Stomach (tissue), 8 donors: ENCODE measurements at regions not wholly inside any gene's neighbourhood (a gene's known extent, or its start where the extent isn't known, plus 50 kb on each side); places are given as distances from the start of the nearest gene placed in this dataset.

Source experiments
- DNase-seq, 2 donors: peaks; one replicate each; pipeline versions ENCODE4 v3.0.0 to v3.0.0-alpha.2; 2013 to 2019
- H3K27ac ChIP-seq, 5 donors: fragments of 200-600 bp in 4 of 5; sonication (generic) in 4 of 5; one replicate each; pipeline ENCODE4 v1.5.1; 2013 to 2019; ENCODE audit warnings: mild to moderate bottlenecking in 1 of 5, moderate library complexity in 1 of 5
- H3K27me3 ChIP-seq, 3 donors: fragments of 200-600 bp; sonication (generic); one replicate each; pipeline ENCODE4 v1.5.1; 2017 to 2019; ENCODE audit warnings: mixed run types in 1 of 3
- H3K36me3 ChIP-seq, 4 donors: fragments of 200-600 bp; sonication (generic); 1 replicate in 3 of 4; 2 replicates in 1 of 4; pipeline ENCODE4 v1.5.1; 2016 to 2019
- H3K4me1 ChIP-seq, 4 donors: fragments of 200-600 bp; sonication (generic); one replicate each; pipeline ENCODE4 v1.5.1; 2016 to 2019
- H3K4me3 ChIP-seq, 4 donors: fragments of 200-600 bp; sonication (generic) in 3 of 4; one replicate each; pipeline ENCODE4 v1.5.1; 2016 to 2019; ENCODE audit warnings: mild to moderate bottlenecking in 1 of 4
- H3K9me3 ChIP-seq, 4 donors: fragments of 200-600 bp; sonication (generic); one replicate each; pipeline ENCODE4 v1.5.1; 2016 to 2019
- EP300 ChIP-seq: sonication (generic); formaldehyde crosslinking; IDR thresholded peaks from one replicate; pipeline ENCODE4 v1.6.1; 2017; ENCODE audit warnings: antibody characterized with exemption
- POLR2A ChIP-seq, 4 donors: fragments of 450-650 bp; IDR thresholded peaks; one replicate each; pipeline ENCODE4 v1.6.1; 2016; ENCODE audit warnings: antibody characterized with exemption in 4 of 4, control low read depth in 2 of 4, mild to moderate bottlenecking in 1 of 4, moderate library complexity in 1 of 4
- POLR2AphosphoS5 ChIP-seq, 3 donors: sonication (generic); formaldehyde crosslinking; IDR thresholded peaks; one replicate each; pipeline ENCODE4 v1.6.1; 2016; ENCODE audit warnings: antibody characterized with exemption in 3 of 3
- WGBS, 5 donors: extraction: QIAGEN DNeasy Blood & Tissue Kit in 3 of 5; methylation state at CpG; one replicate each; pipeline versions ENCODE4 v1.1.5 to v1.1.7; 2013 to 2018; 5-methylcytosine and 5-hydroxymethylcytosine counted together
- intact Hi-C: fragments of 100-400 bp; cut with DNase I; formaldehyde crosslinking; loops from one replicate; pipeline ENCODE4 v1.15.1; 2023; ENCODE audit warnings: low total_unique reads
- TF ChIP-seq, protein P1 (sequence below), 7 experiments: fragments of 450-650 bp in 4 of 7; fragments of 200-600 bp in 3 of 7; sonication (generic) in 3 of 7; IDR thresholded peaks; one replicate each; pipeline ENCODE4 v1.5.1; 2016 to 2019; ENCODE audit warnings: antibody characterized with exemption in 7 of 7, control low read depth in 2 of 7, mild to moderate bottlenecking in 1 of 7
- donor health status: healthy with polysubstance abuse.
- donor health status: Bipolar disorder and iron deficiency.
- donor health status: healthy.

DNA sequence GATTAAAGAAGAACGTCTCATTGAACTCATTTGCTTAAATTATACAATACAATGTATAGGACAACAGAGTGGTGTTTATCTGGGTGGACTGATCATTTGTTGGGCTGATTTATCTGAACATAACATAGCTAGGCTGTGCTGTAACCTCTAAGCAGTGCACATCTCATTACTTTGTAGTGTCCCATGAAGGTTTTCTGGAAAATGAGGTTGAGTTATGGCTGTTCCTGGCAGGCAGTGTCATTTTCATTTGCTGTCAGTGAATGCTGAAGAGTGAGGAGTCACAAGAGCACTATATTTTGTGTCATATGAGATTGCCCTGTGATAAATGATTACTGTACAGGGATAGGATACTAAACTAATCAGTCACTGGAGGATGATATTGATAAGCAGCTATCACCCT, 340.2 kb downstream of the HS3ST3B1 start:
- no peak for DNase-seq
- intact Hi-C loops, result no loop called here
- H3K4me3 ChIP-seq, result no peak overlapping the region
- 60 to 80% (median 72%) methylated on average over 1 of the region's 1 CpG for WGBS, 5 donors
- H3K27me3 ChIP-seq, result no peaks in the 10 kb centered on the region
- H3K36me3 ChIP-seq, result no peaks in the 10 kb centered on the region
- no peaks in the 10 kb centered on the region for H3K4me1 ChIP-seq
- H3K9me3 ChIP-seq, result no peaks in the 10 kb centered on the region
- no peak overlapping the region for H3K27ac ChIP-seq
- TF ChIP-seq EP300, result no peak
- TF ChIP-seq, protein P1, sequence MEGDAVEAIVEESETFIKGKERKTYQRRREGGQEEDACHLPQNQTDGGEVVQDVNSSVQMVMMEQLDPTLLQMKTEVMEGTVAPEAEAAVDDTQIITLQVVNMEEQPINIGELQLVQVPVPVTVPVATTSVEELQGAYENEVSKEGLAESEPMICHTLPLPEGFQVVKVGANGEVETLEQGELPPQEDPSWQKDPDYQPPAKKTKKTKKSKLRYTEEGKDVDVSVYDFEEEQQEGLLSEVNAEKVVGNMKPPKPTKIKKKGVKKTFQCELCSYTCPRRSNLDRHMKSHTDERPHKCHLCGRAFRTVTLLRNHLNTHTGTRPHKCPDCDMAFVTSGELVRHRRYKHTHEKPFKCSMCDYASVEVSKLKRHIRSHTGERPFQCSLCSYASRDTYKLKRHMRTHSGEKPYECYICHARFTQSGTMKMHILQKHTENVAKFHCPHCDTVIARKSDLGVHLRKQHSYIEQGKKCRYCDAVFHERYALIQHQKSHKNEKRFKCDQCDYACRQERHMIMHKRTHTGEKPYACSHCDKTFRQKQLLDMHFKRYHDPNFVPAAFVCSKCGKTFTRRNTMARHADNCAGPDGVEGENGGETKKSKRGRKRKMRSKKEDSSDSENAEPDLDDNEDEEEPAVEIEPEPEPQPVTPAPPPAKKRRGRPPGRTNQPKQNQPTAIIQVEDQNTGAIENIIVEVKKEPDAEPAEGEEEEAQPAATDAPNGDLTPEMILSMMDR (IDR thresholded peaks at IDR 0.05), result no peak
- no peak for TF ChIP-seq POLR2A (IDR thresholded peaks at IDR 0.05)
- no peak for TF ChIP-seq POLR2AphosphoS5 (IDR thresholded peaks at IDR 0.05)

DNA sequence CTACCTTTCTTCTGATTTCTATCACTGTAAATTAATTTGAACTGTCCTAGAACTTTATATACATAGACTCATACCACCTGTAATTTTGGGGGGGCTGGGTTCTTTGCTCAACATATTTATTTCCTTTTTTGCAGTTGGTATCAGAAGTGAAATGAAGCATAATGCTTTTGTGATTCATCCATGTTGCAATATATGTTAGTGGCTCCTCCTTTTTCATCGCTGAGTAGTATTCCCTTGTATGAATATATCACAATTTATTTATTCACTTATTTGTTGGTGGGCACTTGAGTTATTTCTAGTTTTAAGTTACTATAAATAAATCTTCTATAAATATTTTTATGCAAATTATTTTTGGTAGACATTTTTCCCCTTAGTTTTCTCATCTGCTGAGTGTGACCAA, 336.4 kb downstream of the HS3ST3B1 start:
- Histone ChIP-seq H3K4me3 (no peak overlapping the region), H3K27me3 (no peaks in the 10 kb centered on the region), H3K27ac (no peak overlapping the region), H3K4me1 (no peaks in the 10 kb centered on the region), H3K9me3 (peaks cover 0 to 2% (median 0%) of the 10 kb centered on the region in 4 donors), H3K36me3 (no peaks in the 10 kb centered on the region)
- DNase-seq, result no peak
- WGBS, 5 donors, result 95 to 100% (median 97%) methylated on average over 1 of the region's 1 CpG
- intact Hi-C loops, result no loop called here
- TF ChIP-seq POLR2AphosphoS5 (IDR thresholded peaks at IDR 0.05) (no peak), EP300 (no peak), POLR2A (IDR thresholded peaks at IDR 0.05) (no peak)
- TF ChIP-seq, protein P1 (IDR thresholded peaks at IDR 0.05), result no peak

DNA sequence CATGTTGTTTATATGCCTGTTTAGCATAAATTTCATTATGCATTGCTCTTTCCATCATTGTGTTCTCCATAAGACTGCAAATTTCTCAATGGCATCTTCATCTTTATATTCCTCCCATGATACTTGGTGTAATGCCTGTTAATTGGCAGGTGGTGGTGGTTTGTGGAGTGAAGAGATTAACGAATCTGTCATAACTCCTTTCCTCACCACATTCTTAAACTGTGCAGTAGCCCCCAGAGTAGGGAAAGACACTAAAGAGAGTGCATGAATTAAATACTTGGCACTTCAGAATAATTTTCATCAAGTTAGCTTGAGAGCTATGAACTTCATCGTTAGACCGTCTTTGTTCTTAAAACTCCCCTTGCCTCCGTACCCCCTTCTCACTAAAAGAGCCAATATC, 329.7 kb downstream of the HS3ST3B1 start:
- H3K27me3 ChIP-seq, result no peaks in the 10 kb centered on the region
- no peaks in the 10 kb centered on the region for H3K4me1 ChIP-seq
- no peak overlapping the region for H3K27ac ChIP-seq
- TF ChIP-seq POLR2AphosphoS5 (IDR thresholded peaks at IDR 0.05), result no peak
- no peak for TF ChIP-seq POLR2A (IDR thresholded peaks at IDR 0.05)
- TF ChIP-seq EP300, result no peak
- TF ChIP-seq, protein P1 (IDR thresholded peaks at IDR 0.05), result no peak
- intact Hi-C loops, result no loop called here
- DNase-seq, result no peak
- peaks cover 0 to 2% (median 0%) of the 10 kb centered on the region in 4 donors for H3K9me3 ChIP-seq
- H3K4me3 ChIP-seq, result no peak overlapping the region
- H3K36me3 ChIP-seq, result no peaks in the 10 kb centered on the region
- WGBS, 5 donors, result 72 to 91% (median 85%) methylated on average over 4 of the region's 4 CpGs

DNA sequence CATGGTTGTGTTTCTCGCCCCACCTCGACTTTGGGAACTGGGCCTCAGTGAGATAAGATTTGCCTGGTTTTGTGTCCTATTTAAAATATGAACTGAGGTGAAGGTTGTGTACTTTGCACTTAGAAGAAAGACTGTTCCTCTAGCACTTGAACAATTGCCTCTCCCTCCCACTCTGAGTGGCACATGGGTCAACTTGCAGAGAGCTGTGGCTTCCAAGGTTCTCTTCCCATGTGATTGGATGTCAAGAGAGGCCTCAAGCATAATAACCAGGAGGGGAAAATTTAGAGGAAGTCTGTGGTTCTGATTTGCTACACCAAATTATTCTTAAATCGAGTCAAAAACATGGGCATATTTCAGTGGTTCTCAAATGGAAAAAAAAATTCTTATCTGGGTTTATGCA, 329.2 kb downstream of the HS3ST3B1 start:
- TF ChIP-seq POLR2A (IDR thresholded peaks at IDR 0.05), result no peak
- no peak for TF ChIP-seq EP300
- no peak for TF ChIP-seq POLR2AphosphoS5 (IDR thresholded peaks at IDR 0.05)
- TF ChIP-seq, protein P1 (IDR thresholded peaks at IDR 0.05), result no peak
- WGBS, 5 donors, result 40 to 57% (median 56%) methylated on average over 3 of the region's 3 CpGs
- no peaks in the 10 kb centered on the region for H3K27me3 ChIP-seq
- no peaks in the 10 kb centered on the region for H3K4me1 ChIP-seq
- intact Hi-C loops, result no loop called here
- H3K4me3 ChIP-seq, result no peak overlapping the region
- H3K36me3 ChIP-seq, result no peaks in the 10 kb centered on the region
- H3K9me3 ChIP-seq, result peaks cover 0 to 2% (median 0%) of the 10 kb centered on the region in 4 donors
- no peak for DNase-seq
- no peak overlapping the region for H3K27ac ChIP-seq
